Uterus (tissue), 2 donors: ENCODE measurements at regions not wholly inside any gene's neighbourhood (a gene's known extent, or its start where the extent isn't known, plus 50 kb on each side); places are given as distances from the start of the nearest gene placed in this dataset.
A peak's percentile ranks its signal among the peaks of the same experiment; 100 is the strongest.

Source experiments
- POLR2A ChIP-seq, 2 donors: fragments of 450-650 bp; IDR thresholded peaks; one replicate each; pipeline ENCODE4 v1.6.1; 2016; ENCODE audit warnings: antibody characterized with exemption in 2 of 2, mild to moderate bottlenecking in 1 of 2, moderate library complexity in 1 of 2
- TF ChIP-seq, protein P1 (sequence below), 4 experiments: fragments of 200-600 bp in 2 of 4; fragments of 450-650 bp in 2 of 4; sonication (generic) in 2 of 4; IDR thresholded peaks; one replicate each; pipeline ENCODE4 v1.5.1; 2016 to 2019; ENCODE audit warnings: antibody characterized with exemption in 4 of 4, mild to moderate bottlenecking in 2 of 4, moderate library complexity in 1 of 4

DNA sequence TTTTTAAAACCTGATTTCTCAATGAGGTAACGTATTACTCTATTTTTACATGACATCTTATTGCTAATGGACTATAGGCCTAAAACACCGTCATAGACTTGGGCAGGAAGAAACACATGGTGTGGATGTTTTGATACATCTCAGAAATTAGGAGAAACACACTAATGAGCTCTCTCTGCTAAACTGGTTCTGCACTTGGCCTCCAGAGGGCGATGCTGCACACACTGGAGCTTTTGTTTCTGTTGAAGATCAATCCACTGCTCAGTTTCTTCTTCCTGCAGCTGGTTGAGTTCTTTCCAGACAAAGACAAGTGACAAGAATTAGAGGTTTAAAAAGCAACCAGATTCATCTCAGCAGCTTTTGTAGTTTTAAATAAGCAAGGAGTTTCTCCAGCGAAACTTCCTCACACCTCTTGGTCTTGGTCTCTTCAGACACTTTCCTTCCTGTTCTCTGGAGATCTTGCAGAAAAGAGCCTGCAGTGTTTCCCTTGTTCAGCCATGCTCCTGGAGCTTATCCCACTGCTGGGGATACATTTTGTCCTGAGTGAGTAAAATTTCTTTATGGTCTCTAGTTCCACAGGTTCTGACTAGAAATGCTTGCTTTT is 178.5 kb upstream of the OR4E1 start:
- TF ChIP-seq, protein P1, sequence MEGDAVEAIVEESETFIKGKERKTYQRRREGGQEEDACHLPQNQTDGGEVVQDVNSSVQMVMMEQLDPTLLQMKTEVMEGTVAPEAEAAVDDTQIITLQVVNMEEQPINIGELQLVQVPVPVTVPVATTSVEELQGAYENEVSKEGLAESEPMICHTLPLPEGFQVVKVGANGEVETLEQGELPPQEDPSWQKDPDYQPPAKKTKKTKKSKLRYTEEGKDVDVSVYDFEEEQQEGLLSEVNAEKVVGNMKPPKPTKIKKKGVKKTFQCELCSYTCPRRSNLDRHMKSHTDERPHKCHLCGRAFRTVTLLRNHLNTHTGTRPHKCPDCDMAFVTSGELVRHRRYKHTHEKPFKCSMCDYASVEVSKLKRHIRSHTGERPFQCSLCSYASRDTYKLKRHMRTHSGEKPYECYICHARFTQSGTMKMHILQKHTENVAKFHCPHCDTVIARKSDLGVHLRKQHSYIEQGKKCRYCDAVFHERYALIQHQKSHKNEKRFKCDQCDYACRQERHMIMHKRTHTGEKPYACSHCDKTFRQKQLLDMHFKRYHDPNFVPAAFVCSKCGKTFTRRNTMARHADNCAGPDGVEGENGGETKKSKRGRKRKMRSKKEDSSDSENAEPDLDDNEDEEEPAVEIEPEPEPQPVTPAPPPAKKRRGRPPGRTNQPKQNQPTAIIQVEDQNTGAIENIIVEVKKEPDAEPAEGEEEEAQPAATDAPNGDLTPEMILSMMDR (IDR thresholded peaks at IDR 0.05) = peak in 1 of 4 experiments; percentile 26
- TF ChIP-seq POLR2A (IDR thresholded peaks at IDR 0.05) = no peak
